NCI-H226 (cell line): ENCODE measurements at regions not wholly inside any gene's neighbourhood (a gene's known extent, or its start where the extent isn't known, plus 50 kb on each side); places are given as distances from the start of the nearest gene placed in this dataset.

ENCODE experiments used
- DNase-seq: peaks from one replicate; pipeline ENCODE4 v3.0.0-alpha.2; 2015

DNA sequence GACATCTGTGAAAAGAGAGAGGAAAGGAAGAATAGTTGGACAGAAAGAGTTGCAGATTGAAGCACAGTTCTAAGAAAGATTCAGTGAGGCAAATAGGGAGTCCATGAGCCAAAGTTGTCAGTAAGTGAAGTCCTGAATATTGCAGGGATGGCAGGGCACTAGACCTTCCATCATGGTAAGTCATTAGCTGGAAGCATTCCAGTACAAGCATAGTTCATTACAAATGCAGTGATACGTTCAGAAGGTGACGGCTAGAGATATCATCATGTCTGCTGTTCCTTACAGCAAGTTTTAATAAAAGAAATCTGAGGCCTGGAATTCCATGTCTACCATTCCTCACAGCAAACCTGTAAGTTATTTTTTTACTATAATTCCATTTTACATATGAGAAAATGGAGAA lies 720.1 kb downstream of the GBE1 start:
- peak; percentile 45 for DNase-seq

DNA sequence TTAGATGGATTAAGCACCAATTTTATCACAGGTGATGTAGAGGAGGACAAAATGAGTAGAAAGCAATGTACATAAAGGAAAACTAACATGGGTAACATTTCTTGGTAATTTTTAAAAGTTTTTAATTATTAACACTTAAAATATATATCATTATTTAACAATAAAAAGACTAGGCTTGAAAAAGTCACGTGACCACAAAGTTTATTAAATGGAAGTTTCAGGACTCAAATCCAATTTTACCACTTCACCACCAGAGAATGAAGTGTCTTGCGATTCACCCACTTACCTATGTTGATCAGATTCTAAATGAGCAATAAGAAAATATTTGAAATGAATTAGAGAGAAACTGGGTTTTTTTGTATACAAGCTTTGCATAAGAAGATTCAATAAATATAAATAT lies 721.3 kb downstream of the GBE1 start:
- DNase-seq: no peak

DNA sequence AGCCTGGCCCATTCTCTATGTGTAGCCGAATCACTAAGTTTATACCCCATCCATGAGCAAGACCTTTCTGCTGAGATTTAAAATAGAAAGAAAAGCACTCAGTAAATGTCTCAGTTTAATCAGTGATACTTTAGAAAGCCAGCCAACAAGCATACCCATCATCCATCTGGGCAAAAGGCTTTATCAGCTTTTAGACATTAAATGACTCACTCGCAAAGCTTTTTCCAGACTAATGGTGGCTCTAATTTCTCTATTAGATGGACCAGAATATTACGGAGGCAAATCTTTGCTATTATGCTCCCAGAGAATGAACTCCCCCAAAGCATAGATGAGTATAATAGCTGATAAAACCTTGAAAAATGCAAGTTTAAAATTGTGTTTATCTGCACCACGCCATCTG lies 727.8 kb downstream of the GBE1 start:
- peak; percentile 55 for DNase-seq

GRCh38 chr3:81033185-81033584 lies 728.3 kb downstream of the GBE1 start:
- no peak for DNase-seq

DNA sequence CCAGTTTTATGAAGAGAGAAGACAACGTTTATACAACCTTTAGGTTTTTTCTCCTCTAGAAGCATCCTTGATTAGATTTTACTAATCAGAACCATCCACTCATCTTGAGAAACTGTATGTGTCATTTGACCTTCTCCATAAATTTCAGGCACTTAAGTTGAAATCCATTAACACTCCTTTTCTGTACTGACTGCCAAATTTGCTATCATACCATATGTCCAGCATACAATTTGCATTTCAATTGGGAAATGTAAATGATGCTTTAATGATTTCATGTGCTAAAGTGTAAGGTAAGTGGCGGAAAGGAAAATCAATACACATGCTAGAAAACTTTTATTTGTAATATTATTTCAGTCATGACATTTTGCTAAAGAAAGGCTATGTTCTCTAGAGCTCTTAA lies 731.6 kb downstream of the GBE1 start:
- DNase-seq: no peak

- DNase-seq: no peak
Measured at GRCh38 chr3:81027344-81027743, 734.1 kb downstream of the GBE1 start.

GRCh38 chr3:81024560-81024959 lies 736.9 kb downstream of the GBE1 start:
- DNase-seq: no peak

- DNase-seq: no peak
Measured at GRCh38 chr3:81022339-81022738, 739.1 kb downstream of the GBE1 start.

- DNase-seq: no peak
Measured at GRCh38 chr3:81013360-81013759, 748.1 kb downstream of the GBE1 start.

DNA sequence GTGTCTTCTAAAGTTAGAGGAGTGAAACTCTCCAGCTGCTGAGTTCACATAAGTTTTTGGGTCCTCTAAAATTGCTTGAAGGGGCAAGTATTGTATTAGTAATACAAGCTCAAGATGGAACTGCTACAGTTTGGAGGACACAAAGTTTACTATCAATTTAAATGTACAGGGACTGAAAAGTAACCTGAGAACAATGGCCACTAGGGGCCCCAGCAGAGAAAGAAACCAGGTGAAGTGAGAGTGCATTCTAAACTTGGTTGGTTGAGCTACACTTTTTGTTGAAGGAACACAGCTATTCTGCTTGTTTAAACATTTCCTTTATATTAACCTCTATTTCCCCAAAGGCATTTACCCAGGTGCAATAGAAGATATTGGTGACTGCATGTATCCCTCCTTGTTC lies 755.5 kb downstream of the GBE1 start:
- no peak for DNase-seq

DNA sequence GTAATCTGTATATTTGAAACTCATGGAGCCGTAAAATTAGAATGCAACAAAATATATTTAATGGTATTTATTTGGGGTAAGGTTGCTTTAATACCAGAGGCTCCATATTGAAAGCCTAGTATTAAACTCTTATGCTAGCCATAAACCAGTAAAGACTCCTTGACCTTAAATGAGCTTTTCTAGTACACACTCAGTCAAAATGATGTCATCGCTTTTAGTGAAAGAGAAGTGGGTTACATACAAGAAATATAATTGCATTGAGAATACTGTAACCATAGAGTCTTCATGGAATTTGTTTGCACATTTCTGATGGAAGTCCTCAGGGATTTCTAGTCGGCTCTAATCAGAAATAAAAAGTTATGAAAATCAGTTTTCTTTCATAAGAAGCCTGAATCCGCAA lies 757.6 kb downstream of the GBE1 start:
- no peak for DNase-seq

DNA sequence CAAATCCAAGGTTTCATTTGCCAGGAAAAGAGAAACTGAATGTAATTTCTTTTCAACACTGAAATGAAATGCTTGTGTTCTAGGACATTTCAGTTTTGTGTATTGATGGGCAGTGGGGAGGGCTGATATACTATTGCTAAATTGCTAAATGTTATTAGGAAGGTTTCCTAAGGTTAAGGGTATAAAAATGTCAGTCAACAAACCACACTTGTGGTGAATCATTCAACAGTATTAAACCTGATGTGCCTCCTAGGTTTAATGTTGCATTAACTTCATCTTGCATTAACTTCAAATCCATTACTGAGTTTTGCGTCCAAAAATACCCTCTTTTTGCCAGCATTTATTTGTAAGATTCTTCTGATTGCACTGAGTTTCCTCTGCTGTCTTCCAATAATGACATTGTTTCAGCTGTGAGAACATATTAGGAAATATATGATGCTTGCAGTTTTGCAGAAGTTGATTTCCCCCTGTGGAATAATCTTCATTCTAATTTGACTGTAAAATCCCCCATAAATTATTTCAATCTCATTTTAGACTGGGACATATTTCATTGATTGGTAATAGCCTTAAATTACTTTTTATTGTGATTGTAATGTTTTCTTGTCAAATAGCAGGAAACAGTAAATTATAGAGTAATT lies 758.3 kb downstream of the GBE1 start:
- DNase-seq: no peak

- no peak for DNase-seq
Measured at GRCh38 chr3:80999481-80999880, 762.0 kb downstream of the GBE1 start.

DNA sequence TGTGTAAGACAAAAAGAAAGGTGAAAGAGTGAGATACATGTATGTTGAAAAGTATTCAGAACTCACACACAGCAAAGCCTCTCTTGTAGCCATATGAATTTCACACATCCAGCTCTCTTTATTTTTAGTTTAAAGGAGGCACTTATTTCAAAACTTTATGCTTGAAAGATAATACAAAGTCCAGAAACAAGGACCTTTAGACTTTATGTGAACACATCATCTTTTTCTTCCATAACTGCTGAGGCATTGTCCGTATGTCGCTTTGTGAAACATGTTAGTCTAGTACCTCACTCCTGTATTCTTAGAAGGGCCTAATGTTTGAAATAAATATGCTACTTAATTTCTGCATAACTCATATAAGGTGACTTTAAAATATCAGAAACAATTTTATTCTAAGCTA lies 763.4 kb downstream of the GBE1 start:
- no peak for DNase-seq

- no peak for DNase-seq
Measured at GRCh38 chr3:80997622-80998021, 763.8 kb downstream of the GBE1 start.

DNA sequence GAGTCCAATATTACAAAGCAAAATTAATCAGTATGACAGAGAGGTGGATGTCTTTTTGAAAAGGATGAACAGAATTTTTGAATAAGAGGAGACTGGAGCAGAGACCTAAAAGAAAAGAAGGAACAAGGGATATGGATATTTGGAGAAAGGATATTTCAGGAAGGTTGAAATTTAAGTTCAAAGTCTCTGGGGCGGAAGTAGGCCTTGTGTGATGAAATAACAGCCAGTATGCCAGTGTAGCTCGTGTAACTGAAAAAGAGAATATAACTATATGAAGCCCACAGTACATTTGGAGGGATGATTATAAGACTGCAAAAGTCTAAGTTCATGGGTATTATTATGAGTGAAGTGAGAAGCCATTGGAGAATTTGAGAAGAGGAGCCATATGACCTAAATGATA lies 766.7 kb downstream of the GBE1 start:
- no peak for DNase-seq

DNA sequence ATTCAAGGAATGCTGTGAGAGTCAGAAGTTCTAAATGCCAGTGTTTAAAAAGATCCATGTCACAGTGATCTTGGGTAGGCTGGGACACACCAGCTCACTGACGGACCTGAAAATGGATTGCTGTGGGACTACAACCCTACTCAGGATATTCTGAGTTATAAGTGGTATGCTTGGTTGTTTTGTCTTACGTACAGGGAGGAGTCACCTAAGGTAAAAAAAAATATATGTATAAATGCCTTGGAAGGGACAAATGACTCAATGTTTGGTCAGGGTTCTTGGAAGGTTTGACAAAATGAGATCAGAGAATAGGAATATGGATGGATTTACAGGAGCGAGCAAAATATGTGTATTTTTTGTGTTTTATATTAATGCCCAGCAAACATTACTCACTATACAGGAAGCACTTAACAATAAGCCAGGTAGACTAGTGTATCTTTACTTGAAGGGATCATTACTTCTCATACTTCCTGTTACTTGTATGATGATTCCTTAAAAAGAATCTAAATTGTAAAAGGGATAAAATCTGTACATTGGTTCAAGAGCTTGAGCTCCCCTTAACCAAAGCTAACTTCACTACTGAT lies 767.3 kb downstream of the GBE1 start:
- no peak for DNase-seq

GRCh38 chr3:80993241-80993945 lies 768.1 kb downstream of the GBE1 start:
- no peak for DNase-seq

DNA sequence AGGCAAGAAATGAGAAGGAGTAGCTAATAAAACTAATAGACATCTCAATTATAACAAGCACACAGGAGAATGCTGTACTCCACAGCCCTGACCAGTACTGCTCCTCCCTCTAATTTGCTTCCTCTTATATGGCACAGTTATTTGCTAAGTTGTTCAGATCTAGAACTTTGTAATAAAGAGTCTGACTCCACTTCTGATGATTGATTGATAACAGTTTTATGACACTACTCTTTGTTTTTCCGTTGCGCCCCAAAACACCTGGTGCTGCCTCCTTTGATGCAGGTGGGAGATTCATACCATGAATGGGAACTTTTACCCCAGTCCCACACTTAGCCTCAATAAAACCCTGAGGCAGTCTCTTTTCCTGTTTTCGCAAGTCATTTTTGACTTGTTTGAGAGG lies 777.7 kb downstream of the GBE1 start:
- DNase-seq: no peak

- no peak for DNase-seq
Measured at GRCh38 chr3:80978216-80978969, 783.1 kb downstream of the GBE1 start.

DNA sequence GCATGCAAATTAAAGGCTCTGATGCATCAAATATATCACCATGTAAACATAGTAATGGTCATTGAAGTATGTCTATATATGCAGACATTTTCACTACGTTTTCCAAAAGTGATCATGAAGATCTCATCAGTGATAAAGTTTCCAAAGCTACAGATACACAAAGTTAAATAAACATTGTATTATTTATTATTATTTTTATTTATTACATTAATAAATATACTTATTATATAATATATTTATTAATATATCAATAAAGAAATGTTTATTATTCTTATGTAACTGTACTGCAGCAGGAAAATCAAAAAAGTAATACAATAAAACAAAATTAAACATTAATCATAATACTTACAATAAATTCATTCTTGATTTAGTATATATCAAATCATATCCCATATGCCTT lies 791.2 kb downstream of the GBE1 start:
- no peak for DNase-seq

GRCh38 chr3:80929576-80929975 lies 831.9 kb downstream of the GBE1 start:
- no peak for DNase-seq

- DNase-seq: no peak
Measured at GRCh38 chr3:80914854-80915253, 846.6 kb downstream of the GBE1 start.

- no peak for DNase-seq
Measured at GRCh38 chr3:80898211-80898610, 863.2 kb downstream of the GBE1 start.
